Brain microvascular endothelial cell (primary cell): ENCODE measurements at regions not wholly inside any gene's neighbourhood (a gene's known extent, or its start where the extent isn't known, plus 50 kb on each side); places are given as distances from the start of the nearest gene placed in this dataset.
A peak's percentile ranks its signal among the peaks of the same experiment; 100 is the strongest.

Source experiments
- DNase-seq: peaks from one replicate; pipeline ENCODE4 v3.0.0-alpha.2; 2020
- H3K27ac ChIP-seq: fragments of 250-450 bp; sonication (Bioruptor Pico); 2 replicates; pipeline ENCODE4 v1.5.1; 2020; ENCODE audit warnings: mild to moderate bottlenecking, moderate library complexity
- H3K27me3 ChIP-seq: fragments of 250-450 bp; sonication (Bioruptor Pico); replicated peaks from 2 replicates; pipeline ENCODE4 v1.5.1; 2020; ENCODE audit warnings: mild to moderate bottlenecking
- H3K36me3 ChIP-seq: fragments of 250-450 bp; sonication (Bioruptor Pico); replicated peaks from 2 replicates; pipeline ENCODE4 v1.5.1; 2020; ENCODE audit warnings: mild to moderate bottlenecking
- H3K4me3 ChIP-seq: 2 replicates; pipeline ENCODE4 v1.5.1; 2011; ENCODE audit warnings: low read depth, mild to moderate bottlenecking, control low read depth, low read length, moderate library complexity
- CTCF ChIP-seq: IDR thresholded peaks from 2 replicates; pipeline ENCODE4 v1.5.1; 2011; ENCODE audit warnings: low read depth, mild to moderate bottlenecking, moderate library complexity, low read length, control low read depth, inconsistent platforms; ENCODE audit errors: missing control alignments
- in situ Hi-C: cut with HindIII; loops from 2 replicates; pipeline ENCODE4 v1.10.0; 2017; ENCODE audit warnings: low sequenced_read_pairs, low pct_ligation_motif_present

GRCh38 chr2:212842544-212843185 is 304.1 kb upstream of the ERBB4 start:
- Histone ChIP-seq H3K4me3 (no peak overlapping the region), H3K27me3 (no peaks in the 10 kb centered on the region), H3K27ac (peak overlapping the region; percentile 92), H3K36me3 (no peaks in the 10 kb centered on the region)
- in situ Hi-C loops, result no loop called here
- no peak for TF ChIP-seq CTCF
- peak; percentile 68 for DNase-seq

- Histone ChIP-seq H3K27me3 (no peaks in the 10 kb centered on the region), H3K27ac (no peak overlapping the region), H3K4me3 (no peak overlapping the region), H3K36me3 (no peaks in the 10 kb centered on the region)
- in situ Hi-C loops, result no loop called here
- DNase-seq, result no peak
- TF ChIP-seq CTCF, result no peak
Measured at GRCh38 chr2:212841460-212841859, 302.9 kb upstream of the ERBB4 start.

- no peak overlapping the region for H3K4me3 ChIP-seq
- H3K27me3 ChIP-seq, result no peaks in the 10 kb centered on the region
- TF ChIP-seq CTCF, result no peak
- no peak overlapping the region for H3K27ac ChIP-seq
- DNase-seq, result no peak
- no peaks in the 10 kb centered on the region for H3K36me3 ChIP-seq
- in situ Hi-C loops, result no loop called here
Measured at GRCh38 chr2:212832211-212833195, 293.9 kb upstream of the ERBB4 start.

GRCh38 chr2:212831671-212832199 is 293.1 kb upstream of the ERBB4 start:
- Histone ChIP-seq H3K4me3 (no peak overlapping the region), H3K27ac (no peak overlapping the region), H3K36me3 (no peaks in the 10 kb centered on the region), H3K27me3 (no peaks in the 10 kb centered on the region)
- in situ Hi-C loops, result no loop called here
- TF ChIP-seq CTCF, result no peak
- DNase-seq, result no peak

GRCh38 chr2:212816267-212816666 is 277.7 kb upstream of the ERBB4 start:
- Histone ChIP-seq H3K36me3 (no peaks in the 10 kb centered on the region), H3K27ac (no peak overlapping the region), H3K4me3 (no peak overlapping the region), H3K27me3 (no peaks in the 10 kb centered on the region)
- in situ Hi-C loops, result no loop called here
- DNase-seq, result no peak
- no peak for TF ChIP-seq CTCF
